ENCODE measurements at regions not wholly inside any gene's neighbourhood (a gene's known extent, or its start where the extent isn't known, plus 50 kb on each side); places are given as distances from the start of the nearest gene placed in this dataset.

DNA sequence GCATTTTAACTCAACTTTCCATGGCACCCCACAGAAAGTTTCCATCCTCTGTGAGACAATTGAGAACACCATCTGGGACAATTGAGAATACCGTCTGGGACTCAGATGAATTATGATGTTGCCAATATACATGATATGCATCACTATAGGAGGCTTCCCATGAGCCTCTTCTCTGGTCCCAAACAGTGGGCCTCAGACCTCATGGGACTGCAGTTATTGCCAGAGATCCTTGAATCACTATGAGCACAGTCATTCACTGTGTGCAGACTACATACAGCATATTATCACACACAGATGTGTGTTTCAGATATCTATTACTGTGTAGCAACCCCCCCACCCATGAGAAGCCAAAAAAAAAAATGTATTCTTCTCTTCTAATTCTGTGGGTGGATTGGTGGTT is 134.4 kb downstream of the GXYLT1 start:
- no peak overlapping the region for H3K9ac ChIP-seq (ENCODE audit: low read depth, low read length)
- H2BK120ac ChIP-seq (ENCODE audit: low read depth, low read length) = no peak overlapping the region
- TF ChIP-seq RCOR1 (IDR thresholded peaks at IDR 0.05; ENCODE audit: insufficient replicate concordance, low read length) (no peak), BHLHE40 (IDR thresholded peaks at IDR 0.05; ENCODE audit: low read depth, low read length) (no peak), SMC3 (IDR thresholded peaks at IDR 0.05; ENCODE audit: low read depth, low read length) (no peak), CHD1 (IDR thresholded peaks at IDR 0.05; ENCODE audit: low read depth, low read length) (no peak), NFE2L2 (IDR thresholded peaks at IDR 0.05; ENCODE audit: low read depth, low read length) (no peak), MAZ (IDR thresholded peaks at IDR 0.05; ENCODE audit: borderline replicate concordance, low read depth, low read length) (no peak), RAD21 (IDR thresholded peaks at IDR 0.05; ENCODE audit: low read length) (no peak), MXI1 (IDR thresholded peaks at IDR 0.05; ENCODE audit: borderline replicate concordance, low read depth, low read length) (no peak), POLR2A (IDR thresholded peaks at IDR 0.05; ENCODE audit: low read depth, low read length) (no peak), FOS (IDR thresholded peaks at IDR 0.05; ENCODE audit: low read depth, low read length) (no peak), MAFK (IDR thresholded peaks at IDR 0.05; ENCODE audit: low read depth, low read length) (no peak), CEBPB (IDR thresholded peaks at IDR 0.05; ENCODE audit: low read depth, low read length) (no peak), RFX5 (IDR thresholded peaks at IDR 0.05; ENCODE audit: low read depth, low read length) (no peak)
- TF ChIP-seq, protein P1, sequence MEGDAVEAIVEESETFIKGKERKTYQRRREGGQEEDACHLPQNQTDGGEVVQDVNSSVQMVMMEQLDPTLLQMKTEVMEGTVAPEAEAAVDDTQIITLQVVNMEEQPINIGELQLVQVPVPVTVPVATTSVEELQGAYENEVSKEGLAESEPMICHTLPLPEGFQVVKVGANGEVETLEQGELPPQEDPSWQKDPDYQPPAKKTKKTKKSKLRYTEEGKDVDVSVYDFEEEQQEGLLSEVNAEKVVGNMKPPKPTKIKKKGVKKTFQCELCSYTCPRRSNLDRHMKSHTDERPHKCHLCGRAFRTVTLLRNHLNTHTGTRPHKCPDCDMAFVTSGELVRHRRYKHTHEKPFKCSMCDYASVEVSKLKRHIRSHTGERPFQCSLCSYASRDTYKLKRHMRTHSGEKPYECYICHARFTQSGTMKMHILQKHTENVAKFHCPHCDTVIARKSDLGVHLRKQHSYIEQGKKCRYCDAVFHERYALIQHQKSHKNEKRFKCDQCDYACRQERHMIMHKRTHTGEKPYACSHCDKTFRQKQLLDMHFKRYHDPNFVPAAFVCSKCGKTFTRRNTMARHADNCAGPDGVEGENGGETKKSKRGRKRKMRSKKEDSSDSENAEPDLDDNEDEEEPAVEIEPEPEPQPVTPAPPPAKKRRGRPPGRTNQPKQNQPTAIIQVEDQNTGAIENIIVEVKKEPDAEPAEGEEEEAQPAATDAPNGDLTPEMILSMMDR (conservative IDR thresholded peaks at IDR 0.05; ENCODE audit: low read depth, low read length) = no peak
- TF ChIP-seq, protein P2, sequence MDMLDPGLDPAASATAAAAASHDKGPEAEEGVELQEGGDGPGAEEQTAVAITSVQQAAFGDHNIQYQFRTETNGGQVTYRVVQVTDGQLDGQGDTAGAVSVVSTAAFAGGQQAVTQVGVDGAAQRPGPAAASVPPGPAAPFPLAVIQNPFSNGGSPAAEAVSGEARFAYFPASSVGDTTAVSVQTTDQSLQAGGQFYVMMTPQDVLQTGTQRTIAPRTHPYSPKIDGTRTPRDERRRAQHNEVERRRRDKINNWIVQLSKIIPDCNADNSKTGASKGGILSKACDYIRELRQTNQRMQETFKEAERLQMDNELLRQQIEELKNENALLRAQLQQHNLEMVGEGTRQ (IDR thresholded peaks at IDR 0.05; ENCODE audit: low read depth, low read length) = no peak
- TF ChIP-seq, protein P3, sequence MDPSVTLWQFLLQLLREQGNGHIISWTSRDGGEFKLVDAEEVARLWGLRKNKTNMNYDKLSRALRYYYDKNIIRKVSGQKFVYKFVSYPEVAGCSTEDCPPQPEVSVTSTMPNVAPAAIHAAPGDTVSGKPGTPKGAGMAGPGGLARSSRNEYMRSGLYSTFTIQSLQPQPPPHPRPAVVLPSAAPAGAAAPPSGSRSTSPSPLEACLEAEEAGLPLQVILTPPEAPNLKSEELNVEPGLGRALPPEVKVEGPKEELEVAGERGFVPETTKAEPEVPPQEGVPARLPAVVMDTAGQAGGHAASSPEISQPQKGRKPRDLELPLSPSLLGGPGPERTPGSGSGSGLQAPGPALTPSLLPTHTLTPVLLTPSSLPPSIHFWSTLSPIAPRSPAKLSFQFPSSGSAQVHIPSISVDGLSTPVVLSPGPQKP (IDR thresholded peaks at IDR 0.05; ENCODE audit: borderline replicate concordance, low read depth, low read length) = no peak
- H3K27ac ChIP-seq (ENCODE audit: insufficient read depth, low read length) = no peak overlapping the region
- no peaks in the 10 kb centered on the region for H3K36me3 ChIP-seq (ENCODE audit: control insufficient read depth, insufficient read depth, low read length)
- no peak overlapping the region for H2BK20ac ChIP-seq (ENCODE audit: low read depth, low read length)
- no peak overlapping the region for H3K14ac ChIP-seq (replicated peaks; ENCODE audit: low read depth, low read length)
- H3K18ac ChIP-seq (ENCODE audit: low read depth, low read length) = no peak overlapping the region
- in situ Hi-C loops (cut with MboI; ENCODE audit: low sequenced_read_pairs) (no loop called here), intact Hi-C loops (cut with micrococcal nuclease) (no loop called here), dilution Hi-C loops (cut with HindIII; ENCODE audit: low sequenced_read_pairs, unreplicated experiment) (no loop called here)
- ChIA-PET POLR2A (ENCODE audit: unreplicated experiment) (no interaction called here), CTCF (no interaction called here)
- H3K4me3 ChIP-seq (ENCODE audit: insufficient read depth, low read depth, low read length) = no peak overlapping the region
- H2AK5ac ChIP-seq (ENCODE audit: low read depth, low read length) = no peak overlapping the region
- H3K79me1 ChIP-seq (ENCODE audit: low read depth in 1 of 2, low read length in 2 of 2) = no peaks in the 10 kb centered on the region
- ATAC-seq (ENCODE audit: low read depth) (no peak), DNase-seq (no peak)
- no peaks in the 10 kb centered on the region; the same call in 1 of the 2 replicates for H3K4me1 ChIP-seq (ENCODE audit: control insufficient read depth, insufficient read depth, low read length)
- no peak overlapping the region for H3K23ac ChIP-seq (ENCODE audit: low read depth, low read length)
- H3K4me2 ChIP-seq (ENCODE audit: low read depth, low read length) = no peak overlapping the region
- no peak overlapping the region for H3K4ac ChIP-seq (ENCODE audit: low read depth, low read length)
- H2BK5ac ChIP-seq (ENCODE audit: low read depth, low read length, poor library complexity, severe bottlenecking) = no peak overlapping the region
- no peaks in the 10 kb centered on the region for H3K27me3 ChIP-seq (ENCODE audit: control insufficient read depth, insufficient read depth, low read length)
- H3K9me3 ChIP-seq (ENCODE audit: control insufficient read depth, insufficient read depth, low read length) = no peaks in the 10 kb centered on the region
- BruUV-seq (replicated peaks) = no TSS peak
- no peak overlapping the region for H2AFZ ChIP-seq (replicated peaks; ENCODE audit: low read length, poor library complexity)
- no peak overlapping the region for H3K56ac ChIP-seq (ENCODE audit: extremely low read depth, insufficient read depth, low read length)
- no CpG with 5 or more reads among the region's 1 CpG for WGBS, 2 experiments (ENCODE audit: extremely low coverage in 2 of 2, insufficient read length in 1 of 2)
- no peak overlapping the region for H2BK15ac ChIP-seq (ENCODE audit: low read depth, low read length)
- H4K8ac ChIP-seq (ENCODE audit: low read depth in 2 of 2, low read length in 2 of 2) = no peak overlapping the region
- H4K5ac ChIP-seq (ENCODE audit: low read depth, low read length) = no peak overlapping the region
- H3K9me1 ChIP-seq (ENCODE audit: insufficient read depth, low read length) = no peaks in the 10 kb centered on the region
- no peak overlapping the region for H2AK9ac ChIP-seq (replicated peaks; ENCODE audit: low read depth, low read length, poor library complexity)
- no peak overlapping the region for H4K91ac ChIP-seq (ENCODE audit: insufficient read depth, low read depth, low read length)
- no peaks in the 10 kb centered on the region for H4K20me1 ChIP-seq (ENCODE audit: insufficient read depth, low read length)

Data from IMR-90 (cell line).